ENCODE measurements at regions not wholly inside any gene's neighbourhood (a gene's known extent, or its start where the extent isn't known, plus 50 kb on each side); places are given as distances from the start of the nearest gene placed in this dataset.

GRCh38 chr9:89719202-89719601, 114.4 kb downstream of the GADD45G start:
- no peak for DNase-seq (ENCODE audit: low spot score)
- Histone ChIP-seq H3K4me2 (ENCODE audit: low read length) (no peak overlapping the region), H3K27ac (ENCODE audit: low read depth, low read length, poor library complexity, severe bottlenecking) (no peak overlapping the region), H3K4me1 (ENCODE audit: insufficient read depth, low read length, poor library complexity, severe bottlenecking) (no peaks in the 10 kb centered on the region), H3K36me3 (ENCODE audit: insufficient read depth, low read length) (no peaks in the 10 kb centered on the region), H4K20me1 (ENCODE audit: insufficient read depth, low read length) (no peaks in the 10 kb centered on the region), H3K9me2 (ENCODE audit: insufficient read depth, low read length) (no peaks in the 10 kb centered on the region), H3K9me3 (ENCODE audit: low read length) (no peaks in the 10 kb centered on the region), H3K79me2 (ENCODE audit: insufficient read depth, low read depth, low read length) (no peaks in the 10 kb centered on the region), H2AFZ (ENCODE audit: low read length) (no peak overlapping the region), H3K4me3 (ENCODE audit: low read depth, low read length, poor library complexity, severe bottlenecking) (no peak overlapping the region)
- TF ChIP-seq EZH2phosphoT487 (IDR thresholded peaks at IDR 0.05; ENCODE audit: borderline replicate concordance, low read depth, low read length) (no peak), CTCF (conservative IDR thresholded peaks at IDR 0.05; ENCODE audit: low read length) (no peak)
- ChIA-PET POLR2A (interaction anchor here (1.6 kb wide), 1 partner anchor 9 kb away, joined by 3 read pairs; no protein-coding TSS in a partner anchor), CTCF (ENCODE audit: unreplicated experiment) (no interaction called here)
- intact Hi-C loops (cut with micrococcal nuclease; ENCODE audit: unreplicated experiment): no loop called here
- BruUV-seq (replicated peaks): no TSS peak

GRCh38 chr9:89720696-89721175, 115.9 kb downstream of the GADD45G start:
- Histone ChIP-seq H3K4me2 (ENCODE audit: low read length) (no peak overlapping the region), H3K27ac (ENCODE audit: low read depth, low read length, poor library complexity, severe bottlenecking) (no peak overlapping the region), H3K9me3 (ENCODE audit: low read length) (no peaks in the 10 kb centered on the region), H3K79me2 (ENCODE audit: insufficient read depth, low read depth, low read length) (no peaks in the 10 kb centered on the region), H4K20me1 (ENCODE audit: insufficient read depth, low read length) (no peaks in the 10 kb centered on the region), H2AFZ (ENCODE audit: low read length) (no peak overlapping the region), H3K4me3 (ENCODE audit: low read depth, low read length, poor library complexity, severe bottlenecking) (no peak overlapping the region), H3K36me3 (ENCODE audit: insufficient read depth, low read length) (no peaks in the 10 kb centered on the region), H3K4me1 (ENCODE audit: insufficient read depth, low read length, poor library complexity, severe bottlenecking) (no peaks in the 10 kb centered on the region), H3K9me2 (ENCODE audit: insufficient read depth, low read length) (no peaks in the 10 kb centered on the region)
- TF ChIP-seq EZH2phosphoT487 (IDR thresholded peaks at IDR 0.05; ENCODE audit: borderline replicate concordance, low read depth, low read length): no peak
- TF ChIP-seq CTCF (conservative IDR thresholded peaks at IDR 0.05; ENCODE audit: low read length): no peak
- intact Hi-C loops (cut with micrococcal nuclease; ENCODE audit: unreplicated experiment): no loop called here
- BruUV-seq (replicated peaks): no TSS peak
- ChIA-PET POLR2A (interaction anchor here (0.7 kb wide), 1 partner anchor 1883 kb away, joined by 3 read pairs; no protein-coding TSS in a partner anchor), CTCF (ENCODE audit: unreplicated experiment) (no interaction called here)
- DNase-seq (ENCODE audit: low spot score): no peak

- no TSS peak for BruUV-seq (replicated peaks)
- Histone ChIP-seq H3K36me3 (ENCODE audit: insufficient read depth, low read length) (no peaks in the 10 kb centered on the region), H4K20me1 (ENCODE audit: insufficient read depth, low read length) (no peaks in the 10 kb centered on the region), H3K4me2 (ENCODE audit: low read length) (no peak overlapping the region), H3K4me3 (ENCODE audit: low read depth, low read length, poor library complexity, severe bottlenecking) (no peak overlapping the region), H3K27ac (ENCODE audit: low read depth, low read length, poor library complexity, severe bottlenecking) (no peak overlapping the region), H3K4me1 (ENCODE audit: insufficient read depth, low read length, poor library complexity, severe bottlenecking) (no peaks in the 10 kb centered on the region), H3K9me2 (ENCODE audit: insufficient read depth, low read length) (no peaks in the 10 kb centered on the region), H3K9me3 (ENCODE audit: low read length) (no peaks in the 10 kb centered on the region), H3K79me2 (ENCODE audit: insufficient read depth, low read depth, low read length) (no peaks in the 10 kb centered on the region), H2AFZ (ENCODE audit: low read length) (no peak overlapping the region)
- intact Hi-C loops (cut with micrococcal nuclease; ENCODE audit: unreplicated experiment): no loop called here
- no peak for DNase-seq (ENCODE audit: low spot score)
- no peak for TF ChIP-seq EZH2phosphoT487 (IDR thresholded peaks at IDR 0.05; ENCODE audit: borderline replicate concordance, low read depth, low read length)
- TF ChIP-seq CTCF (conservative IDR thresholded peaks at IDR 0.05; ENCODE audit: low read length): no peak
- ChIA-PET POLR2A (interaction anchor here (0.7 kb wide), 1 partner anchor 1884 kb away, joined by 3 read pairs; no protein-coding TSS in a partner anchor), CTCF (ENCODE audit: unreplicated experiment) (no interaction called here)
Measured at GRCh38 chr9:89721176-89721700, 116.4 kb downstream of the GADD45G start.

Data from OCI-LY7 (cell line).